HL-60 (cell line): ENCODE measurements at regions not wholly inside any gene's neighbourhood (a gene's known extent, or its start where the extent isn't known, plus 50 kb on each side); places are given as distances from the start of the nearest gene placed in this dataset.

ENCODE experiments used
- CTCF ChIP-seq: IDR thresholded peaks from one replicate; pipeline ENCODE4 v1.5.1; 2011; ENCODE audit warnings: low read length, control low read depth, inconsistent platforms; ENCODE audit not compliant: insufficient read depth
- POLR2AphosphoS5 ChIP-seq: IDR thresholded peaks from 2 replicates; pipeline ENCODE4 v1.6.1; 2012; ENCODE audit warnings: low read depth

- TF ChIP-seq CTCF (no peak), POLR2AphosphoS5 (no peak)
Measured at GRCh38 chrX:51824061-51824460, 69.4 kb upstream of the MAGED1 start.
